GM13976 (cell line): ENCODE measurements at regions not wholly inside any gene's neighbourhood (a gene's known extent, or its start where the extent isn't known, plus 50 kb on each side); places are given as distances from the start of the nearest gene placed in this dataset.

Source experiments
- DNase-seq: peaks from one replicate; pipeline ENCODE4 v3.0.0; 2012; ENCODE audit warnings: low spot score
- CTCF ChIP-seq: IDR thresholded peaks from 2 replicates; pipeline ENCODE4 v1.5.1; 2012; ENCODE audit warnings: borderline replicate concordance, mild to moderate bottlenecking; ENCODE audit not compliant: insufficient read depth; ENCODE audit errors: extremely low read depth, missing control alignments, control extremely low read depth
- in situ Hi-C: fragments of 300-500 bp; cut with MboI; formaldehyde crosslinking; loops from one replicate; pipeline ENCODE4 v1.12.0; 2022; ENCODE audit warnings: low sequenced_read_pairs, mixed read lengths, inconsistent platforms; ENCODE audit not compliant: unreplicated experiment

DNA sequence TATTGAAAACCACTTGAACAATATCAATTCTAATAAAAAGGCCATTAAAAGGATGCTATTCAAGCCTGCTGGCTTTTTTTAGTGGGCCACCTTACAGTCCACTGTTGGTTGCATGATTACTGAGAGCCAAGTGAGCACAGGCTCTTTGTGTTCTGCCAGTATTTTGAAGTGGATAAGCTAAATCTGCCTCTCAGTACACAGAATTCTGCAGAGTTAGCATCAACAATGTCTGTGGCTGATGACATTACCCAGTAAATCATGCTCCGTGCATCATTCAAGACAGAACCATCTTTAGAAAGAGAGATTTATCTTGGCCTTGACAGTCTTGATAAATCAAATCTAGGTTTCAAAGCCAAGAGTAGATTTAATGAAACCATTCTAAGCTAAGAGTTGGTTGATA, 119.0 kb upstream of the GNPDA2 start:
- no peak for DNase-seq
- in situ Hi-C loops: no loop called here
- no peak for TF ChIP-seq CTCF

GRCh38 chr4:44842531-44842930, 116.2 kb upstream of the GNPDA2 start:
- in situ Hi-C loops: no loop called here
- no peak for DNase-seq
- TF ChIP-seq CTCF: no peak

DNA sequence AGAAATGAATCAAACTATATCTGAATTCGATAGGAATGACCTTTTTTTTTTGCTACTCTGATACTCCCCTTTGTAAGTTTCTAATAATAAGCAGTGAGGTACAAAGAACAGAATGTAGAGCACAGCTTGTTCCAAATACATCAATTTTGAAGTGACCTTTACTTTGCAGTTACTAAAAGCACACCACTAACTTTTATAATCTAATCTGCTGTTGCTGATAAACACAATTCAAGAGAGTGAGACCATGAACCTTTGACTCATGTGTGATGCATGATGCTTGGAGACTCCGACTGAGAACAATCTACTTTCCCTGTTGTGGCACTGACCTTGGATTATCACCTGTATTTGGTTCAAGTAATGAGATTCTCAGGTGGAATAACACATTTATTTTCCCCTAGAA, 91.6 kb upstream of the GNPDA2 start:
- TF ChIP-seq CTCF: no peak
- DNase-seq: no peak
- in situ Hi-C loops: no loop called here

DNA sequence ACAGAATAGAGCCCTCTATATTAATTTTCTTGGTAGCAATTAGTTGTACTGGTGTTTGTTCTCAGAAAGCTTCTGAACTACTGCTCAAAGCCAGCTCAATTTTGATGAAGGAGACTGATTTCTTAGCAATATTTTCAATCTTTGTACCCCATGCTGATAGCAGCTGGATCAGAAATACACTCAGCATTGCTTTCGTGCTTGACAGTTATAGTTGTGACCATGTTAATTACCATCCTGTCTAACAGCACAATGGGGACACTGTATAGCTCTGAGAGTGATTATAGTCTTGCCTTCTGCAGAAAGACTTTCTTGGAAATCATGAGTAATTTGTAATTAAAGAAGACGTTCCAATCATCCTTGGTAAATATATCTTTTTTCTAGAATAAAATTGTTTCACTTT, 79.7 kb upstream of the GNPDA2 start:
- in situ Hi-C loops: no loop called here
- no peak for TF ChIP-seq CTCF
- DNase-seq: no peak

- TF ChIP-seq CTCF: no peak
- in situ Hi-C loops: no loop called here
- DNase-seq: no peak
These were observed 77.9 kb upstream of the GNPDA2 start for GRCh38 chr4:44804301-44804700.

DNA sequence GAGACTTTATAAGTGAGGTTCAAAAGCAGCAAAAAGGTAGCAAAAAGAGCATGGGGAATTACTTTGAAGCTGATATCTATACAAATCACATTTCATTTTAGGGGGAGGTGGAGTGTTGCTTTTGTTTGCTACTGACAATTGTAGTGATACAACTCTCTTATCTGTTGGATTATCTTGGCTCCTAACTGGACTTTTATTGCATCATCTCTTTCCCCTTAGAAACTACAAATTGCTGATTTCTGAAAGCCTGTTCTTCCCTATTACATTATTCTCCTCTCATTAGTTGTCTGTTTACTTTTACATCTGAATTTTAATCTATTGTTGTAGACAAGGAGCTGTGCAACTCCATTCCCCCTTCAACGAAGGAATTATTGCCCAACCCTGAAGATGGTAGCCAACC, 75.0 kb upstream of the GNPDA2 start:
- in situ Hi-C loops: no loop called here
- no peak for TF ChIP-seq CTCF
- DNase-seq: no peak

DNA sequence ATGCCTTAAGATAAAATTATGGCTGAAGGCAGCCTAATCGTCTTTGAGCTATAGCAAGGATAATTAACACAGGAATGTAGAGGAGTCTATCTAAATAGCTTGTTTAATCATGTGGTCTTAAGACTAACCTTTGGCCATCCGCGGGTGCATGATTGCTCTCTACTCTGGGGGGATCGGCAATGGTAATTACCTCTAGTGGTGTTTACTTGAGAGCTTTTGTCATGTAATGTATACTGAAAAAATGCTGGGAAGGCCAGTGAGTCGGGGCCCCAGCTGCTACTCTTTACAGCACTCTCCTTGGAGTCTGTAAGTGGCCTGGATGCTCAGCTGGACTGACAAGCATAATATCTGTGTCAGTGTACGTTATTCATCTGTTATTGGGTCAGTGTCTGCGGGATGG, 65.5 kb upstream of the GNPDA2 start:
- no peak for TF ChIP-seq CTCF
- no peak for DNase-seq
- in situ Hi-C loops: no loop called here
